Left renal pelvis (tissue), 4 donors: ENCODE measurements at regions not wholly inside any gene's neighbourhood (a gene's known extent, or its start where the extent isn't known, plus 50 kb on each side); places are given as distances from the start of the nearest gene placed in this dataset.

Experiments used
- DNase-seq, 4 donors: peaks; one replicate each; pipeline ENCODE4 v3.0.0-alpha.2; 2013; ENCODE audit warnings: low read depth in 4 of 4, low spot score in 3 of 4

DNA sequence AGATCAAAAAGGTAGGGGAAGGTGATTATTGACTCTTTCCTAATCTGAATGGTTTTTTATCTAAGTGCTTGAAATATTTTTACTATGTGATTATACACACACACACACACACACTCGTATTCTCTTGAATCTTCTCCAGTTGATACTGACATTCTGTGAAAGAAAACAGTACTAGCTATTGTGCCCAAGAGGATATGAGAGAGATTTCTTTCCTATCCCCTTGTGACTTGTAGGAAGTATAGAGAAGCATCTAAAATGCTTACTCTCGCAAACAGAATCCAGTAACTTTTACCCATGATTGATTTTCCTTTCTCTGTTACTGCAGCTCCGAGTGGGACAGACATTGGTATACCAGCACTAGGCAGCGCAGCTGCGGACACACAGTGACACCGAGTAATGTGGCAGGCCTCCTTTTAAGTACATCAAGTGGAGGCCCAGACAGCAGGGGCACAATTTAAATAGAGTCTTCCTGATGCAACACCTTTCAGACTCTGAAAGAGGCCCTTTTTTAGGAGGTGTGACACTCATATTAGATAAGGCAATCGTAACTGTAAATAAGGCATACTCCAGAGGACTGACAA is 421.0 kb upstream of the CNTN4 start:
- DNase-seq: no peak

DNA sequence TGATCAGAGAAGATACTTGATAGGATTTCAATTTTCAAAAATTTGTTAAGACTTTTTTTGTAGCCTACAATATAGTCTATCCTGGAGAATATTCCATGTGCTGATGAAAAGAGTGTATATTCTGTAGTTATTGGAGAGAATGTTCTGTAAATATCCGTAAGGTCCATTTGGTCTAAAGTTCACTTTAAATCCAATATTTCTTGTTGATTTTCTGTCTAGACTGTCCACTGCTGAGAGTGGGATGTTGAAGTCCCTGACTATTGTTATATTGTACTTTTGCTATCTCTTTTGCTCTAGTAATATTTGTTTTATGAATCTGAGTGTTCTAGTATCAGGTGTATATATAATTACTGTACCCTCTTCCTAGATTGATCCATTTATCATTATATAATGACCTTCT is 406.2 kb upstream of the CNTN4 start:
- DNase-seq: no peak

- no peak for DNase-seq
These were observed 405.5 kb upstream of the CNTN4 start for GRCh38 chr3:1693145-1693544.

DNA sequence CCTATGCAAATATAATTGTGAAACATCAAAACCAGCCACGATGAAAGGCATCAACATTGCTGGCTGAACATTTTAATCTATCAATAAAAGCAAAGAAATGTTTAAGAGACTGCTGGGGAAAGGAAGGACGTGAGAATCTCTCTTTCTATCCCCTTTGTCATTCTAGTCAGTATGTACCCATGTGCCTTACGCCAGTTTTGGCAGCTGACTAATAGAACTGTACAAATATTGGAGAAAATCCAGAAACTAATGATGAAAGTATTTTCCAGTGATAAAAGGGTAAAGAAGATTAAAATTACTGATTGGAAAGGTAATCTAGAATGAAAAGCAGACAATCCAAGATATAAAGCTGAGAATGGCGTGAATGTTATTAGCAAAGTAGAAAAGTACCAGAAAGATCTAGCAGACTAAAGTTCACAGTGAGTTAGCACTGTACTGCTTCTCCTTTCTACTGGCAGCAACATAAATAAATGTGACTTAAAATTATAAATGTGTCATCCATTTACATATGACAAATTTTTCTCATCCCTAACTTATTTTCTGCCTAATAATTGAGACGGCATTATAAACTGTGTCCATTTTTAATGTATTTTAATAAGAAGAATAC is 401.9 kb upstream of the CNTN4 start:
- DNase-seq: no peak

GRCh38 chr3:1699361-1699920 is 399.2 kb upstream of the CNTN4 start:
- DNase-seq: no peak

GRCh38 chr3:1700650-1701049 is 398.0 kb upstream of the CNTN4 start:
- DNase-seq: no peak

DNA sequence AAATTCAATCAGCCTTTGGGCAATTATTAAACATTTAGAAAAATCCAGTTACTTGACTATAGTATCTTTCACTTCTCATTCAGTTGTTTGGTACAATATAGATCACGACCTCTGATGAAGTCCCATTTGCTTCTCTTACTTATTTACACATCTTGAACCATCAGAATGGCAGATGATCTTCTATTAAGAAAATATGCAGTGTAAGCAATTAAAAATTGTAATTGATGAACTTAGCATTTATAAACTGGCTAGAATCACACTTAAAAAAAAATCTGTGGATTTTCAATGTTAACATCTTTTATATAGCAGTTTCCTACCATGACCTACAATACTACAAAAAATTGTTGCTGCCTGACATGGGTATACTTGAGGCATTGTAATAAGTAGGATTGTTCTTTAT is 395.5 kb upstream of the CNTN4 start:
- DNase-seq: no peak

DNA sequence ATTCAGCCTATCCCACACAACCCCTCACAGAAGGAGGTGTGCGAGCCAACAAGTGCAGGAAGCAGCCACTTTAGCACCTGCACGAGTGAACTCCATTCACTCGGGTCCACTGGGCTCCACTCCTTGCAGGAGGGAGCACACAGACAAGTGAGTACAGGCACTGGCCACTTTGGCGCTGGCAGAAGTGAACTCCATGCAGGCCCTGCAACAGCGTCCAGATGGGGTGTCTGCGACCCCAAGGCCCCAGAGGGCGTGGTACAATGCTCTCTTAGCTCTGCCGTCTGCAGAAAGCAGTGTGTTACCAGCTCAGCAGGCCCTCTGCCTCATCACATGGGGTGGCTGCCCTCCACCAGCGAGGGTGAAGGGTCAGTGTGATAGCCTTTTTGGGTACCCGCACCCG is 388.0 kb upstream of the CNTN4 start:
- DNase-seq: no peak

DNA sequence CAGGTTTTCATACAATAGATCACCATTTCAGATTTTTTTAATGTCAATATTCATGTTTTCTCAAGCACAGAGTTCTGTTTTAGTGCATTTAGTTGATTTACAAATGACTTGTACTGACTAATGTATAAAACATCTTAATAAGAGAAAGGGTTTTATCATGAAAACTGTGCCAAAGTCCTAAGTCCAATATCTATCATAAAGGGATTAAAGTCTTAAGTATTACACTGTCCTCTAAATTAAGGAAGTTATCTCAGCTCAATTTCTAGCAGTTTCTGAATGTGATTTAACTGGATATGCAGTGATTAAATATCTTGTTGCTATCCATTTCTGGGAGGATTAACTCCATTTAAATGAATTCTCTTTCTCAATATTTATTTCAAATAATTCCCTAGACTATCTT is 381.1 kb upstream of the CNTN4 start:
- no peak for DNase-seq

GRCh38 chr3:1723726-1724125 is 374.9 kb upstream of the CNTN4 start:
- no peak for DNase-seq

GRCh38 chr3:1726741-1727140 is 371.9 kb upstream of the CNTN4 start:
- DNase-seq: no peak

- DNase-seq: no peak
These were observed 371.4 kb upstream of the CNTN4 start for GRCh38 chr3:1727242-1727641.

GRCh38 chr3:1728510-1728909 is 370.2 kb upstream of the CNTN4 start:
- no peak for DNase-seq

DNA sequence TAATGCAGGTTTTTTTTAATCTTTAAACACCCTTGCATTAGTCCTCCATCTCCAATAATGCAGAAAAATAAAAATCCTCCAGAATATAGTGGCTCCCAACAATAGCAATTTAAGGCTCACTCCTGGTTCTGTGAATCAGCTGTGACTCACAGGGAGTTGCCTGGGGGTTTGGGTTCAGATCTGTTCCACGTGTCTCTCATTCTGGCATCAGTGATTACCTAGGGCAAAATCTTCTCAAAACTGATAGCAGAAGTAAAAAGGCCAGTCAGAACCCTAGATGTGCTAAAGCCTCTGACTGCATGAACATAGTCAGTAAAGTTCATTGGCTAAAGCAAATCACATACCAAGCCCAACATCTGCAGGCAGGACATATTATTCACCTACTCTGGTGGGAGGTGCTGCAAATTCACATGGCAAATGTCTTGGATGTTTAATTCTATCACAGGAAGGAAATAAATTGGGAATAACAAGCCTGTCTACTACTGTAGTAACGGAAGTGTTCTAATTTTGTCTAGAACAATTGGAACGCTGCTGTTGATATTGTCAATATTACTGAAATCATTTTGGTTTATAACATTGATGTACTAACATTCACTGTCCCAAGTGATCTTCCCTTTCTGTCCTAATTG is 364.1 kb upstream of the CNTN4 start:
- no peak for DNase-seq

GRCh38 chr3:1752205-1752604 is 346.5 kb upstream of the CNTN4 start:
- DNase-seq: no peak

GRCh38 chr3:1766384-1766783 is 332.3 kb upstream of the CNTN4 start:
- DNase-seq: peak in 1 of 4 donors; percentile 7

- DNase-seq: no peak
These were observed 325.0 kb upstream of the CNTN4 start for GRCh38 chr3:1773679-1774078.

DNA sequence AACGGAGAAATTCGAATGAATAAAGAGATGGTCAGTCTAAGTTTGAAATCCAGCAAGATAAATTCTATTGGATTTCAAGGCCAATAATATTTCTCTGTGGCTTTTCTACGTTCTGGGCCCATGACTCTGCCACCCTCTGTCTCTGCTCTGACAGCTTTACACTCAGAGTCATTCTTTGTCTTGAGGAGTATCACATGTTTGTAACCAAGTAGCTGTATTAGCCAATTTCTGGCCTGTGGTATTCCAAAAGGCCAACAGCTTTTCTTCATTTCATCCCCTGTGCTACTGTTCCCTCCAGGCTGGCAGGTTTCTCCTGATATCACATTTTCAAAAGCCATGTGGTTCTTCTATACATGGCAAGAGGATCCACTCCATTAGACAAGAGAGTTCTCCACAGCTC is 324.1 kb upstream of the CNTN4 start:
- DNase-seq: no peak

- DNase-seq: no peak
These were observed 323.3 kb upstream of the CNTN4 start for GRCh38 chr3:1775321-1775720.

GRCh38 chr3:1783995-1784394 is 314.7 kb upstream of the CNTN4 start:
- DNase-seq: no peak

- no peak for DNase-seq
These were observed 311.6 kb upstream of the CNTN4 start for GRCh38 chr3:1787094-1787493.

GRCh38 chr3:1792466-1792865 is 306.2 kb upstream of the CNTN4 start:
- DNase-seq: no peak
